Ammon's horn (tissue), 1 donor: ENCODE measurements at regions not wholly inside any gene's neighbourhood (a gene's known extent, or its start where the extent isn't known, plus 50 kb on each side); places are given as distances from the start of the nearest gene placed in this dataset.
"Not testable (repeated sequence)": the region's sequence is repeated elsewhere in the genome, so short reads cannot be mapped to it uniquely, and the experiment has no call there.

Source experiments
- DNase-seq: peaks from one replicate; pipeline ENCODE4 v3.0.0-alpha.2; 2016; ENCODE audit warnings: low spot score

DNA sequence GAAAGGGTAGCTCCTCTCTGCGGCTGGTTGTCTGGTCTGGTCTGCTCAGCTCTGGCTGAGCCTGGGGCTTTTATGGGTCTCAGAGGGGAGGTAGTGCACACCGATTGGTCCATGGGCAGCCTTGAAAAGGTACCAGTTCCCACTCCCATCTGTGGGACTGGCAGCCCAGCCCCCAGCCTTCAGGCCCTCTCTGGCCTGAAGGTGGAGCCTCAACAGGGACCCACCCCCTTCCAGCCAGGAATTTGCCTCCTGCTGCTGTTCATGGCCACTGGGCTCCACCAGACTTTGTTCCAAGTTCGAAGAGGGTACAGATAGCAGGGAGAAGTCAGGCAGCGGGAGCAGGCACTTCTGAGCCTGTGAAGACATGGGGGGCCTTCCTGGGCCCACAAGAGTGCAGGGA is 165.3 kb upstream of the SLC27A6 start:
- DNase-seq, result no peak

DNA sequence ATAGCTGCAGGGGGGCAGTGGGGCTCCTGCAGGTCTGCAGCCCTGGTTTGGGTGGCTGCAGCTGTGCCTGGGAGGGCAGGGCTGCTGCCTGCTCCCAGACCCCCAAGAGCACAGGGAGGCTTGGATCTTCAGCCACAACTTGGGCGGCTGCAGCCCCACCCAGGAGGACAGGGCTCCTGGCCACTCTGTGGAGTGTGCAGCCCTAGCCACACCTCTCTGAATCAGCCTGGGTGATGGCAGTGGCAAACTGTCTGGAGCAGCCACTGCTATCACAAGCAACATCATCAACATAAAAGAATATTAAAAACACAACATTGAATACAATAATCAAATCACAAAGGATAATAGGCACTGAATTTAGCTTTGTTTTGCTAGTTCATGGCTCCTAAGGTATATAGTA is 164.9 kb upstream of the SLC27A6 start:
- no peak for DNase-seq

DNA sequence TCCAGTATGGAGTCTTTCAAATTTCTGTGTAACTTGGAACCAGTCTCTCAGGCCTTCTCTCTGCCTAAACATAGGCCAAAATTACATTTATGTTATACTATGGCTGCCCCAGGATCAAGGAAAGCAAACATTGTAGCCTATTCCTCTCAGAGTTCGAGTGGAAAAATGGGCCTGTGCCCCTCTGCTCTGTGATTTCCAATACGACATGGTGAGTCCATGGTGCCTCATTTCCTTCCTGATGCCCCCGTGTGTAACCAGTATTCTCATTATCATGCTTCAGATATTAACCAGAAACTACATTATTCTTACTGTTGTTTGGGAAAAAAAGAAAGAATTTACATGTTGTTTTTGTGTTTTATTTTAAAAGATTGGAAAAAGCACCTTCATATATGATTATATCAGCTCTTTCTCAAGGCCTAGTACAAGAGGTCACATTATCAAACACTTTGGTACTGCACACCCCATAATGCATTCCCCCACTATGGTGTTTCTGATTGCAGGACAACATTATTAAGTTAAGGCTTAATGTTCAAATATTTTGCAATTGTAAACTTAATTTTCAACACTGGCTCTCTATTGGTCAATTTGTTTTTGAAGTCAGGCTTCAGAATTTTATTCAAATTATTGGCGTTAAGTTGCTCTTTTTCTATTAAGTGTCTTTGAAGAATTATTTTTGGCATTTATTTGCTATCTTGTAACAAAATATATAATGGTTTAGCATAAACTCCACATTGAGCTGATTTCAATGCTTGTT is 151.8 kb upstream of the SLC27A6 start:
- DNase-seq, result no peak

DNA sequence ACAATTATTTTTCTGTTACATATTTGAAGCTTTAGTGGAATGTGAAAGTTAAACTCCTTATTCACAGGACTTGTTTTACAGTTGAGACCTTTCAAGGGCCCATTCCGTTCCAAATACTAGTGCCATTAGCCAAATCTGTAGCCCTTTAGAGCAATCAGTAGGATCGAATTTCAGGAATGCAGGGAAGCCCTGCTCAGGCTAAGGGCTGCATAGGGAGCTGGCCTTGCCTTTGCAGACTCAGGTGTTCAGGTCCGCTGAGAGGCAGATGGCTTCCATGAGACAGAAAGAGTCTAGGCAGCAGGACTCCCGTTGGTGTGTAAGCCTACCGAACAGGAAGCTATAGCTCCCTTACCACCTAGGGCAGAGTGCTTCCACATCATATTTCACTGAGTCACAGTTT is 150.1 kb upstream of the SLC27A6 start:
- no peak for DNase-seq

DNA sequence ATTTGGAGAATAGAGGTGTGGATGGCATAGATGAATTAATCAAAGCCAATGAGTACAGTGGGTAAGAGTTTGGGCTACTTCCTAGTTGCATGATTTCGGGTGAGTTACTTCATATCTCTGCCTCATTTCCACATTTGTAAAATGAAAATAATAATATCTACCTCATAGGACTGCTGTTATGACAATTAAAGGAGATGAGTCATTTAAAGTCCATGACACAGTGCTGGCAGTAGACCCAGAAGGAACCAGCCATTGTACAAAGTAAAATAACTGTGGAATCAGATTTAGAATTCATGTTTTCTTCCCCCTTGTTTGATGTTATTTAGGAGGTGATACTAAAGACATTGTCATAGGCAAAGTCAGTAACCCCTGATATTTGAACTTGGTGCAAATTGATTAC is 139.5 kb upstream of the SLC27A6 start:
- no peak for DNase-seq

DNA sequence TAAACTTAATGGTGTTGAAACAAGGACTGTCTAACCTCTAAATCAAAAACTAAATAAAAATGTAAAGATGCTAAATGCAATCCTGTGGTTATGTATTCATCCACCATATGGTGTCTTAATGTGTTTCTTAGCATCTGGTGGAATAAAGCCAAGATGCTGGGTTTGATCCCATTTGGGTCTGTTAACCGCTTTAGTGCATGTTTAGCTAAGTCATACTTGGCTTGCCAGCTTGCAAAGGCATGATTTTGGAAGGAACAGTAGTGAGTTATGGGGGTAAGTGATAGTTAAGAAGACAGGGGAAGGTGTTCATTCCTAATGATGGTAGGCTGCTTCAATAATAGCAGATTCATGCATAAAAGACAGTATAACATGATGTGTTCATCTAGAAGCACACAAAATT is 139.0 kb upstream of the SLC27A6 start:
- no peak for DNase-seq

DNA sequence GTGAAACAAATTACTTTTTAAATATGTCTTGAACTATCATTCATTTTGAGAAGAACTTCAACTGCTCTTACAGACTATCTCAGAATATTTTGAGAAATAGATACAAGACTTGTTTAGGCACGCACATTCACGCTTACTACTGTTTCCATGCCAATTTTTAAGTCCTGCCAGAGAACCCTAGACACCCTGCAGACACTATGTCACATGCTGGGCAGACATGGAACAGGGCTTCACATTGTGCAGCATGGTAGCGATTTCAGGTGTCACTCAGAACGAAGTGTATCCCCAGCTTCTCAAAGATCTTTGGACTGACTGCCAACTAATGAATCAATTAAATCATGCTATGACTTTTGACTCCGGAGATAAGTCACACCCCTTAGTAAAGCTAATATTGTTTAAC is 128.7 kb upstream of the SLC27A6 start:
- DNase-seq, result no peak

DNA sequence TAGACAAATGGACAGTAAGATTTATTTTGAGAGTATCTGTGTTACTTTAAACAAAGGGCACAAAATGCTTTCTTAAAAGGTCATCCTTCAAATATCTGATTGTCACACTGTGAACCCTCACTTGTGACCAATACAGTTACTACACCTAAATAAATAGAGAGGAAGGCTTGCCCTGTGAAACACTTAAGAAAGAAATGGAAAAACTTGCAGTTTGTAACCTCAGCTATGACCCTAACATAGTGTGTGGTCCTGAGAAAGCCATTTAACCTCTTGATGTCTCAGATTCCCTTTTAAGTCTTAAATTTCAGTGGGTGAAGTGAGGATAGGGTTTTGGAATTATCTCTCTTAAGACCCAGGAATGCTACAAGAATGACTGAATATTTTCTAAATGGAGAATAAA is 126.7 kb upstream of the SLC27A6 start:
- no peak for DNase-seq

DNA sequence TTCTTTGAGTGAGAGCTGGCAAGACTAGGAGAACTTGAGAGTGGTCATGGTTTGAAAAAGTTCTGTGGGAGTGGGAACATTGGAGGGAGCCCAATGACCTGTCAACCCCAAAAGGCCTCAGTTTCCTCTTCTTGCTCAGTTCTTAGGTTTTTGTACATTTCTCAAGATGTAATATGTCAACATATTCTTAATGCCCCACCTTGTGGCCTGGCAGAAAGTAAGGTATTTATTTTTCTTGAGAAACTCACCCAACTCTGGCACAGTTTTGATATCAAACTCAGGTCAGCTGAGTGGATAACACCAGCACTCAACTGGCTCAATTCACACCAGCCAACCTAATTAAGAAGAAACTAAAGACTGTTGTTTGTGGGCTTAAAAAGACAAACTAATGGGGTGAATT is 123.0 kb upstream of the SLC27A6 start:
- DNase-seq, result no peak

DNA sequence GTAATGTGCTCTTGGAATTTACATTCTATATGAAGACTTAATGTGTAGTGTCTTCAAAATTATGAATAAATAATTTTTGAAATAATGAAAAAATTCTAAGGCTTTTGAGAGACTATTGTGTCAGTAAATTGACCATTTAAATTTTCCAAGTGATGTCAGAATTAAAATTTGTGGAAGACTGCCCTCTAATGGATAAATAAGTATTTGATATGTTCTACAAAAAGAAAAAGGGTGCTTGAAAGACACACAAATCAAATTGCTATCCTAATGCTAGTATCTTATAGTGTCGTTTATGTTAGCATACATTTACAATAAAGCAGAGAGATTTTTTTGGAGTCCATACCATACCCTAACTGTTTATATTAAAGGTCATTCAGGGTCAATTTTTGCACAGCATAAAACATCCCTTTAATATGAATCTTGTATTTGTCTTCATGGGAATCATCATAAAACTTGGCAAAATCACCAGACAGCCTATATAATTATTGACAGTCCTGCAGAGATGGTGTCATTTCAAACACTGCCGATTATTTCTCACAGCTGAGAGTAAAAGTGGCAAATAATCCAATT is 120.8 kb upstream of the SLC27A6 start:
- DNase-seq, result peak; percentile 4

DNA sequence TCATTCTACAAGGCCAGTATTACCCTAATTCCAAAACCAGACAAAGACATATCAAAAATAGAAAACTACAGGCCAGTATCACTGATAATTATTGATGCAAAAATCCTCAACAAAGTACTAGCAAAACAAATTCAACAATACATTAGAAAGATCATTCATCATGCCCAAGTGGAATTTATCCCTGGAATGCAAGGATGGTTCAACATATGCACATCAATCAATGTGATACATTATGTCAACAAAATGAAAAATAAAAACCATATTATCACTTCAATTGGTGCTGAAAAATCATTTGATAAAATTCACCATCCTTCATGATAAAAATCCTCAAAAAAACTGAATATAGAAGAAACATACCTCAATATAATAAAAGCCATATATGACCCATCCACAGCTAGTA is 115.2 kb upstream of the SLC27A6 start:
- no peak for DNase-seq

DNA sequence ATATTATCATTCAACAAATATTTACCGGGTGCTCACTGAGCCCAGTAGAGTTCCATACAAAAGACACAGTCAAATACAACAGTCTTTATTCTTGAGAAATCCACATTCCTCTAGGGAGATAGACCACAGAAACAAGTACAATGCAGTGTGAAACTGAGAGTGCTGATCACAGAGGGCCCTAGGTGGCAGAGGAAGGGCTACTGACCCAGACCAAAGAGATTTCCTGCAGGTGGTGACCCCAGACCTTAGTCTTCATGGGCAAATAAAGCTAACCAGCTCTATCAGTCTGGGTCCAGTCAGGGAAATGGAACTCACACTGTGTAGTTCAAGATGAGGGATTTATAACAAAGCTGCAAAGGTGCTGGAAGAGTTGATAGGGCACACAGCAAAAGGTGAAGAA is 110.4 kb upstream of the SLC27A6 start:
- no peak for DNase-seq

DNA sequence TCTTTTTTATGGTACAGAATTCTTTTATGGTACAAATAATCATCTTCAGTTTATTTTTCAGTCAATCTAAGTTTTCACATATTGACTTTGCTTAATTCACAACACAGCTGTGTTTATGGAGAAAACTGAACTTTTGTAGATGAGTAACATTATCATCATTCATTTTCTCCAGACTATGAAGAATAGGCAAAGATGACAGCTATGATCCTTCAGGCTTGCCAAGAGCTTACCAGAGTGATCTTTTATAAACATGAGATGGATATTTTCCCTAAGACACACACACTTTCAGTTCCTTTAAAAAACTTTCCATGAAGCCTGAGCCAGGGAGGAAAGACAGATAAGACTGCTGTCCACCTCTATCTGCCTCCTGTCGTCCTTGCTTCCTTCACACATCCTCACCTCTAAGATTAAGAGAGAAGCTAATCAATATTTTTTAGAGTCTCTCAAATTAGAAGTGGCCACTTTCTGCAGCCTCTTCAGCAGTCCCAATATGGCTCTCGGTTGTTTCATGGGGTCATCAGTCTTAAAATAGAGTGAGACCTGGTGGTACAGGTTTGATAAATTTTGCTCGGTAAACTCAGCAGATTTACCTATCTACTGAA is 108.1 kb upstream of the SLC27A6 start:
- no peak for DNase-seq

DNA sequence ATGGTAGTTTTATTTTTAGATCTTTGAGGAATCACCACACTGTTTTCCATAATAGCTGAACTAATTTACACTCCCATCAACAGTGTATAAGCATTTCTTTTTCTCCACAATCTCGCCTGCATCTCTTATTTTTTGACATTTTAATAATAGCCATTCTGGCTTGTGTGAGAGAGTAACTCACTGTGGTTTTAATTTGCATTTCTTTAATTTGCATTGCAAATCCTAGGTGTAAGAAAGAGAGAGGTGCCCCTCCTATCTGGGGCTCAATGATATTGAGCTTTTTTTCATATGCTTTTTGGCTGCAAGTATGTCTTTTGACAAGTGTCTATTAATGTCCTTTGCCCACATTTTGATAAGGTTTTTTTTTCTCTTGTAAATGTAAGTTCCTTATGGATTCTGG is 106.3 kb upstream of the SLC27A6 start:
- no peak for DNase-seq

DNA sequence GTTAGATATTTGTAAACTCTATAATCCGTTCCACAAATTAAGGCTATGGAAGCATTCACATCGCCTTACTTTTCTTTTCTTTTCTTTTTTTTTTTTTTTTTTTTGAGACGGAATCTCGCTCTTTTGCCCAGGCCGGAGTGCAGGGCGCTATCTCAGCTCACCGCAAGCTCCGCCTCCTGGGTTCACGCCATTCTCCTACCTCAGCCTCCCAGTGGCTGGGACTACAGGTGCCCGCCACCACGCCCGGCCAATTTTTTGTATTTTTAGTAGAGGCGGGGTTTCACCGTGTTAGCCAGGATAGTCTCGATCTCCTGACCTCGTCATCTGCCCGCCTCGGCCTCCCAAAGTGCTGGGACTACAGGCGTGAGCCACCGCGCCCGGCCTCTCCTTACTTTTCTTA is 104.1 kb upstream of the SLC27A6 start:
- not testable (repeated sequence) for DNase-seq

DNA sequence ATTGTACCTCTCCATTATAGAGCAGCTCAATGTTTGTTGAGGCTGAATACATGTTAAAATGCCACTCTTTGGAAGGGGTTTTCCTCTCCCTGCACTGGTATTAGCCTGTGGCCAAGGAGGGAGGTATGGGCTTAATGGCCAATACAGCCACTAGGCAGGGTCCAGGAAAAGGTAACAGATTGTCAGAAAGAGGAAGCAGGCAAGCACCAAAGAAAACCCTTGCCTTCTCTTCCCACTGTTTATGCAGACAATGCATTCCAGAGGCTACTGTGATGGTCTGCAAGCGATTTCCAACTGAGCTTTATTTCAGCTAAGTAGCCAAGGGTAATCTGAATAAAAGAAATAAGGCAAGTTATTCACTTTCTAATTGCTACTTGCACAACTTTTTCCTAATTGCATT is 95.3 kb upstream of the SLC27A6 start:
- no peak for DNase-seq

DNA sequence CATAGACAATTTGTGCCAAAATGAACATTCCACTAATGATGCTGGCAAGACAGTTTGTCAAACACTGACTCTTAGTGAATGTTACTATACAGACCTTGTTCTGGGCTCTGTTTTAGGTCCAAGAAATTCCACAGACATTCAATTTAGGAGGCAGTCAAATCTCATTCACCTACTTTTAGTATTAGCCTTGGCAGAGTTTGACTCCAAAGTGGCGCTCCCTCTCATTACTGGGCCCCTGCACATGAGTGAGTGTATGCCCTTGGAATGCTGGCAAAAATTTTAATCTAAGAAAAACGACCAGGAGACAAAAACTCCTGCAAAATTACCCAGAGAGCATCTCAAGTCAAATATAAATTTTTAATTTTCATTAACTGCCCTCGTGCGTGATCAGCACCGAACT is 94.9 kb upstream of the SLC27A6 start:
- no peak for DNase-seq

DNA sequence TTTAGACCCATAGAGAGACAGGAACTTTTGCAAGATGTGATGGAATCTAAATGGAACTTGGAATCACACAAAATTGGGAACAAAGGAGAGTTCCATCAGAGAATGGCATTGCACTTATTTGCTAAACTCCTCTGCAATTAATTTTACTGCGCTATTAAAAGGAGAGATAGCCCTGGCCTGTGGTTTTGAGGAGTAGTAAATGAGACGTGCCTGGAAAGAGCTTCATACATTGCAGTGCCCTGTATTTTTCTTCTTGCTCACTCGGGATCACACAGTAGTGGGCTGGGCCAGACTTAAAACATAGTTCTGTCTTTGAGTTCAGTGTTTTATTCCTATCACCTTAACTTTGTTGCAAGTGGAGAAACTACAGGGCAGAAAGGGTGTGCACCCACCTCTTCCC is 94.4 kb upstream of the SLC27A6 start:
- DNase-seq, result no peak

DNA sequence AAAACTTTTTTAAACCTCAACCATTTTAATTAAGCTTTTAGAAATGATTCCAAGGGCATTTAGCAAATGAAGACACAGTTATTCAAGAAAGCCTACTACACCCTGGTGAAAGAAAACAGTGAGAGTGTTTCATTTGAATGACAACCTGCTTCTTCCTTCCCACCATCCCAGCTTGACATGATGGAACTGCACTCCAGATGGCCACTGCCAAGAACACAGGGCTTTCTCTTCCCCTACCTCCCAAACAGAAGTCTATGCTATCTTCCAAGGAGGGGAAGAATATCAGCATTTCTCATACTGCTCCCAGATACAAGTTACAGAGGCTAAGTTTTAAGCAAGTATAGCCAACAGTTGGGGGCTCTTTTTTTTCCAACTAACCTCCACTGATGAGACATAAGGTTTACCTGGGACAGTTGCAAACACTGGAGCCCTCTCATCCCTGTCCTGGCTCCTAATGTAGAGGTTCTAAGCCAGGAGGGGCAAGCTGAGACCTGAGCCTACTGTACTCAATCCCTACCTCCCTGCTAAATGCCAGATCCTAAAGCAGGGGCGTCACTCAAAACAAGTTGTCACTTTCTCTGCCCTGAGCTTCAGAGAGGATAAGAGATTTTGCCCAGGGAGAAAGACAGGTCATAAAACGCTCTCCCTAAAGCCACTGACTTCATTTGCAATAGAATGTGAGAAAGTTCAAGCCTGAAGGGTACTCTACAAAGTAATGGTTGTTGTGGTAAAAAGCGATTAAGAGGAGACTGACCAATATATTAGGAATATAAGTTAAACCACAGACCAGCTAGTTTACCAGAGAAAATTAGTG is 88.5 kb upstream of the SLC27A6 start:
- DNase-seq, result peak; percentile 15

DNA sequence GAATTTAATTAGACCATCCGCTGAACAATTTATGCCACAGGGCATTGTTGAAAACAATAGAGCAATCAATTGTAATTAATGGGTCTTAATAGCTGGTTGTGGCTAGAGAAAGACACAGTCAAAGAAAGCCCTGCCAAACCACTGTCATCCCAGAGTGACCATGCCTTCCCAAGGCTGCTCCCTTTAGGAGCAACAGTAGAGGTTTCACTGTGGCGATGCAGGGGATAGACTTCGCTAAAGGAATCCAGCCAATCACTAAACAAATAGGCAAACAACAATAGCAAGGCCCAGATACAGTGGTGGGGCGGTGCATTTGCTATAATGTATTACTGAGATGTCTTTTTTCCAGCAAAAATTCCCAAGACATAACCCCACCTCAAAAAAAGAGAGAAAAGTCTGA is 87.8 kb upstream of the SLC27A6 start:
- no peak for DNase-seq

DNA sequence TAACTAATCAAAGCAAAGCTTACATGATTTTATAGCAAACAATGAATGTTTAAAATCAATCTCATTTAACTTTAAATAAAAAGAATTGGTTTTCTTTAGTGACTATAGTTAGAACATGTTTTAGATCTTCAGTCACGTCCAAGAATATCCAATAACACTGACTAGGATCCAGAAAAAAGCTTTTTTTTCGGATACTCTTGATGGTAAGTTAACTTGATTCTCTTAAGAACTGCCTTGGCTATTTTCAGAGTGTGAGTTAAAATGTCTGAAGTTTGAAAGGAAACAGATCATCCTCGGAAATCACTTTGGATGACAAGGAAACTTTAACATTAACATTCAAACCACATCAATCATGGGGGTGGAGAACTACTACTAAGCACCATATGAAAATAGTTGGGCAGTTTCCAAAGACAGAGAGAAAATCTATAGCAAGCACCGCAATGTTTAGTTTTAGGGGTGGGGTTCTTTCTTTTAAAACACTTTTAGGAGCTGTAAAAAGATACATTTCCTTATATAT is 83.7 kb upstream of the SLC27A6 start:
- no peak for DNase-seq

DNA sequence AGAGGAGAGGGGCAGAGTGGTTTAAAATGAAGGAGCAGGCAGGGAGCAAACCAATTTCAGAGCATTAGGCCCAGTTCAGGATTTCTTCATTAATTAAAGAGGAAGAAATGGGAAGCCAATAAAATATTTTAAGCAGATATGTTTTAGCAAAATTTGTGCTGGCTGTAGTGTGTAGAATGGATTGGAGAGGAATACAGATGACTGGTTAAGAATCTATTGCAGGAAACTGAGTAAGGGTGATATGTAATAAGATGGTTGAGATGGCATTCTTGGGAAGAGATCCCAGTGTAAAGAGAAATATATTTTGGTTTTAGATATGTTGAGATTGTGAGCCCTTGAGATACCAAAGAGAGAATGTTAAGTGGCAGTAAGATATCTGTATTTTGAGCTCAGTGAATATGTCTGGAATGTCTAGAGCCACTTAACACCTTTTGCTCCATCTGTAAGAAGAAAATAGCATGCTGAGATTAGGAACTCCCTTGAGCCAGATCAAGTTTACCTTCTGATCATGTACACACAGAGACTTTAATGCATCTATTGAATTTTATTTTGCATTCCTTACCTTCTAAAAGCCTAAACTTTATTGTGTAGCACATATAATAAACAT is 79.5 kb upstream of the SLC27A6 start:
- DNase-seq, result no peak
